HCT116 (cell line): ENCODE measurements at regions not wholly inside any gene's neighbourhood (a gene's known extent, or its start where the extent isn't known, plus 50 kb on each side); places are given as distances from the start of the nearest gene placed in this dataset.

ENCODE experiments used
- CEBPB ChIP-seq: IDR thresholded peaks from 2 replicates; pipeline ENCODE4 v1.6.1; 2012; ENCODE audit warnings: low read depth
- CTCF ChIP-seq, 3 experiments: fragments of 200-600 bp in 1 of 3; sonication (generic) in 1 of 3; IDR thresholded peaks in 2 of 3; conservative IDR thresholded peaks in 1 of 3; 2 replicates each; pipeline ENCODE4 v1.5.1; 2012 to 2017; ENCODE audit warnings: low read depth in 2 of 3, low read length in 2 of 3, antibody characterized with exemption in 1 of 3, borderline replicate concordance in 1 of 3, control low read depth in 1 of 3, mild to moderate bottlenecking in 1 of 3, mixed read lengths in 1 of 3, mixed run types in 1 of 3, moderate library complexity in 1 of 3; ENCODE audit not compliant: insufficient read depth in 1 of 3
- POLR2A ChIP-seq: IDR thresholded peaks from 2 replicates; pipeline ENCODE4 v1.7.0; 2011; ENCODE audit warnings: borderline replicate concordance; ENCODE audit not compliant: insufficient read depth, insufficient read length; ENCODE audit errors: extremely low read depth
- POLR2AphosphoS5 ChIP-seq: IDR thresholded peaks from 2 replicates; pipeline ENCODE4 v1.6.1; 2011; ENCODE audit warnings: mild to moderate bottlenecking, low read depth, low read length, moderate library complexity
- TCF7L2 ChIP-seq: IDR thresholded peaks from 2 replicates; pipeline ENCODE4 v1.7.0; 2011; ENCODE audit warnings: borderline replicate concordance, inconsistent platforms; ENCODE audit not compliant: insufficient read depth, insufficient read length; ENCODE audit errors: extremely low read depth
- ZBTB33 ChIP-seq: IDR thresholded peaks from 2 replicates; pipeline ENCODE4 v1.6.1; 2011; ENCODE audit warnings: mild to moderate bottlenecking, low read length, moderate library complexity; ENCODE audit not compliant: insufficient replicate concordance; ENCODE audit errors: extremely low read depth
- ZNF274 ChIP-seq: fragments of 200-500 bp; sonication (Bioruptor generic); IDR thresholded peaks from 2 replicates; pipeline ENCODE4 v1.6.1; 2014; ENCODE audit warnings: mild to moderate bottlenecking, low read depth, low read length, inconsistent platforms

DNA sequence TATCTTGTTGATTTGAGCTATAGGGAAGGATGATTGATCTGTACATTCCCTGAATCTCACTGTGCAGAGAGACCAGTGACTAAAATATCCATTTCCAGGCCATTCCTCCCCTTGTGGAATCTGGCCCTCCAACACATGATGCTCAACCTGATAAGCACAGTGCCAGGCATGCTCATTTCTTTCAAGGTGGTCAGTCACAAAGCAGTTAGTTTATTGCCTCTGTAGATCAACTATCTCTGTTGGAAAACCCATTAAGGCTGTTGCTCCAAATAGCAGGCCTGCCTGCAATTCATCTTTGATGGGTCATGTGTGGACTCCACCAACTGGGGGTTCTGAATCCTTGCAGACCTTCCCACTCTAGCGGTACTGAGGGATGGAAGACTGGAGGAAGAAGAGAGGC is 168.6 kb upstream of the FOXK1 start:
- TF ChIP-seq CTCF (IDR thresholded peaks at IDR 0.05 in 2 of 3, conservative IDR thresholded peaks at IDR 0.05 in 1 of 3; ENCODE audit: borderline replicate concordance in 1 of 3, insufficient read depth in 1 of 3, low read depth in 2 of 3, low read length in 2 of 3) (no peak), TCF7L2 (no peak), POLR2AphosphoS5 (no peak), CEBPB (no peak), POLR2A (no peak), ZNF274 (no peak), ZBTB33 (no peak)
